NT2/D1 (cell line): ENCODE measurements at regions not wholly inside any gene's neighbourhood (a gene's known extent, or its start where the extent isn't known, plus 50 kb on each side); places are given as distances from the start of the nearest gene placed in this dataset.

ENCODE experiments used
- DNase-seq: peaks from one replicate; pipeline ENCODE4 v3.0.0-alpha.2; 2011; ENCODE audit warnings: low read depth, low spot score
- H3K27me3 ChIP-seq: 2 replicates; pipeline ENCODE4 v1.6.0; 2011; ENCODE audit warnings: mild to moderate bottlenecking; ENCODE audit not compliant: insufficient read length, insufficient read depth
- H3K36me3 ChIP-seq: 2 replicates; pipeline ENCODE4 v1.6.1; 2011; ENCODE audit warnings: mild to moderate bottlenecking, low read length, mixed read lengths; ENCODE audit not compliant: insufficient read depth, insufficient read length
- H3K4me1 ChIP-seq: 2 replicates; pipeline ENCODE4 v1.5.1; 2011; ENCODE audit not compliant: insufficient read depth, insufficient read length
- H3K4me3 ChIP-seq: 2 replicates; pipeline ENCODE4 v1.5.1; 2011; ENCODE audit warnings: low read depth; ENCODE audit not compliant: insufficient read length
- H3K9ac ChIP-seq: 2 replicates; pipeline ENCODE4 v1.6.0; 2011; ENCODE audit warnings: low read depth; ENCODE audit not compliant: insufficient read length
- H3K9me3 ChIP-seq: 2 replicates; pipeline ENCODE4 v1.5.1; 2011; ENCODE audit warnings: mild to moderate bottlenecking, low read length; ENCODE audit not compliant: insufficient read depth
- SUZ12 ChIP-seq: IDR thresholded peaks from 2 replicates; pipeline ENCODE4 v1.6.1; 2011; ENCODE audit not compliant: insufficient read length, insufficient read depth; ENCODE audit errors: extremely low read depth
- YY1 ChIP-seq: IDR thresholded peaks from 2 replicates; pipeline ENCODE4 v1.6.1; 2011; ENCODE audit not compliant: insufficient read length, insufficient read depth
- ZNF274 ChIP-seq: IDR thresholded peaks from 2 replicates; pipeline ENCODE4 v1.6.1; 2011; ENCODE audit warnings: mild to moderate bottlenecking, low read depth, low read length

- Histone ChIP-seq H3K27me3 (no peaks in the 10 kb centered on the region), H3K4me3 (no peak overlapping the region), H3K9me3 (no peaks in the 10 kb centered on the region), H3K9ac (no peak overlapping the region), H3K4me1 (no peaks in the 10 kb centered on the region), H3K36me3 (no peaks in the 10 kb centered on the region)
- no peak for DNase-seq
- no peak for TF ChIP-seq SUZ12
- TF ChIP-seq YY1 = no peak
- no peak for TF ChIP-seq ZNF274
These were observed 391.1 kb upstream of the JAG1 start for GRCh38 chr20:11064946-11065345.

DNA sequence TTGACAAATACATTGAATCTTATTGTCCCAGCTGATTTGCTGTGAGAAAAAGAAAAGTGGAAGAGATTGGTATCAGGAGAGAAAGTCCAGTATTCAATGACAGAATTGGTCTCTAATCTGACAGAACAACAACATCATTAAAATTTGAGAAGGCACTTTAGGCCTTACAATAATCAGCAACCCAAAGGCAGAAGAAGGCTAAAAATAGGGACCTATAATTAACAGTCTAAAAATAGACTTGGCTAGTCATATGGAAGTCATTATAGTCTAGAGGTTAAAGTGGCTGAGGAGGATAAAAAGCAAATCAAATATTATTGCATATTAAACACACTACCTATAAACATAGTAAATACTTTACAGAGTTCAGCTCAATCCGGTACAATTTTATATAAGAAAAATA, 393.6 kb upstream of the JAG1 start:
- no peak overlapping the region for H3K9ac ChIP-seq
- no peak for DNase-seq
- no peaks in the 10 kb centered on the region for H3K4me1 ChIP-seq
- H3K27me3 ChIP-seq = no peaks in the 10 kb centered on the region
- no peaks in the 10 kb centered on the region for H3K9me3 ChIP-seq
- H3K36me3 ChIP-seq = no peaks in the 10 kb centered on the region
- no peak overlapping the region for H3K4me3 ChIP-seq
- TF ChIP-seq YY1 (no peak), ZNF274 (no peak), SUZ12 (no peak)

DNA sequence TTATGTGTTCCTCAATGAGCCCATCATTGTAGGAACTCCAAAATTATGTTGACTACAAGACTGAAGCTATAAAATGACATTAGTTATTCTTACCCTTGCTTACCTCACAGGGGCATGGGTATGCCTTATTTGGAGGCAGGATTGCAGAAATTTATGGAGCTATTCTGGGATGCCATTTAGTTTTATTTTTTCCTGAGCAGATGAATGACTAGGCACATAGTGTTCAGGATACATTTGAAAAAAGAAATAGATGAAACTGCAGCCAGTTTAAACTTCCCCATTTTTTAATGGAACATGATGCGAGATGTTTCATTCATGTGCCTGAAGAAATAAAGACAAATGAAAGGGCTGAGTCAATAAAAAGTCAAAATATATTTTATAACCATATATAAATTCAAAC, 399.2 kb upstream of the JAG1 start:
- TF ChIP-seq SUZ12 = no peak
- no peak for TF ChIP-seq ZNF274
- TF ChIP-seq YY1 = no peak
- no peaks in the 10 kb centered on the region for H3K36me3 ChIP-seq
- H3K4me1 ChIP-seq = no peaks in the 10 kb centered on the region
- DNase-seq = no peak
- no peaks in the 10 kb centered on the region for H3K27me3 ChIP-seq
- H3K9me3 ChIP-seq = no peaks in the 10 kb centered on the region
- H3K4me3 ChIP-seq = no peak overlapping the region
- no peak overlapping the region for H3K9ac ChIP-seq

DNA sequence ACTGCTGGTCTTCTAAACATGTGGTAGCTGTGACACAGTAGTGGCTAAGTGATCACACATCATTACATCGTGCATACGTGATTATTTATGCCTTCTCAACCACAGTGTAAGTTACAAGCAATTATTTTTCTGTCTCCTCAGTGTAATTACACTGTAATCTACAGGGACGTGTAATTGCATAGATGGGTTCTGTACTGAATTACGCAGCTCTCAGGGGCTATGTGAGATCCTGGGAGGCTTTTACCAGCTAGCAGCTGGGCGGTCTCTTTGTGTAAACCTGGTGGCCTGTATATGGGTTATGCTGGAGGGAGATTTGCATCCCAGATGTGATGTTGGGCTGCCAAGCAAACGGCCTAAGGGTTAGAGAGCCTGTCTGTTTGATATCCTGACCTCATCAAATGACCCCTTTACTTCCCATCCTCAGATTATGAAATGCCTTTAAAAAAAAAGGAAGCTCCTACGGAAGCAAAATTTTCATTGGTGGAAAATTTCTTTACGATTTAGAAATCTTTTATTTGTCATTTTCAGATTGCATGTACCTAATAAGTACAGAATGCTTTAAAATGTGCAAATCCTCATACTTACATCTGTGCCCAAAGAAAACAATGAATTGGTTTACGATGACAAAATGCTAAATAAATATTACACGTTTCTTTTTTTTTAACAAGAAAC, 402.8 kb upstream of the JAG1 start:
- no peak overlapping the region for H3K9ac ChIP-seq
- H3K36me3 ChIP-seq = no peaks in the 10 kb centered on the region
- no peaks in the 10 kb centered on the region for H3K4me1 ChIP-seq
- no peak overlapping the region for H3K4me3 ChIP-seq
- H3K9me3 ChIP-seq = no peaks in the 10 kb centered on the region
- no peak for DNase-seq
- no peaks in the 10 kb centered on the region for H3K27me3 ChIP-seq
- TF ChIP-seq YY1 (no peak), SUZ12 (no peak), ZNF274 (no peak)

- no peaks in the 10 kb centered on the region for H3K9me3 ChIP-seq
- no peak for DNase-seq
- no peaks in the 10 kb centered on the region for H3K27me3 ChIP-seq
- H3K36me3 ChIP-seq = no peaks in the 10 kb centered on the region
- H3K4me1 ChIP-seq = no peaks in the 10 kb centered on the region
- TF ChIP-seq ZNF274 = no peak
- TF ChIP-seq SUZ12 = no peak
- no peak for TF ChIP-seq YY1
- H3K9ac ChIP-seq = no peak overlapping the region
- no peak overlapping the region for H3K4me3 ChIP-seq
These were observed 403.4 kb upstream of the JAG1 start for GRCh38 chr20:11077226-11077625.

GRCh38 chr20:11080010-11080409, 406.2 kb upstream of the JAG1 start:
- H3K4me3 ChIP-seq = no peak overlapping the region
- H3K9me3 ChIP-seq = no peaks in the 10 kb centered on the region
- TF ChIP-seq SUZ12 (no peak), ZNF274 (no peak), YY1 (no peak)
- no peak overlapping the region for H3K9ac ChIP-seq
- DNase-seq = no peak
- no peaks in the 10 kb centered on the region for H3K27me3 ChIP-seq
- no peaks in the 10 kb centered on the region for H3K36me3 ChIP-seq
- H3K4me1 ChIP-seq = no peaks in the 10 kb centered on the region

- H3K9ac ChIP-seq = no peak overlapping the region
- H3K9me3 ChIP-seq = no peaks in the 10 kb centered on the region
- TF ChIP-seq YY1 = no peak
- no peak for TF ChIP-seq SUZ12
- no peak for TF ChIP-seq ZNF274
- H3K4me1 ChIP-seq = no peaks in the 10 kb centered on the region
- no peak for DNase-seq
- H3K27me3 ChIP-seq = no peaks in the 10 kb centered on the region
- no peak overlapping the region for H3K4me3 ChIP-seq
- no peaks in the 10 kb centered on the region for H3K36me3 ChIP-seq
These were observed 407.1 kb upstream of the JAG1 start for GRCh38 chr20:11080781-11081377.
